IPS-20b (cell line): ENCODE measurements at regions not wholly inside any gene's neighbourhood (a gene's known extent, or its start where the extent isn't known, plus 50 kb on each side); places are given as distances from the start of the nearest gene placed in this dataset.
"Not testable (repeated sequence)": the region's sequence is repeated elsewhere in the genome, so short reads cannot be mapped to it uniquely, and the experiment has no call there.

Experiments used
- H3K27ac ChIP-seq: one replicate; pipeline ENCODE4 v1.5.1; 2013; ENCODE audit warnings: low read length
- H3K27me3 ChIP-seq: 2 replicates; pipeline ENCODE4 v1.6.1; 2013; ENCODE audit warnings: mild to moderate bottlenecking, low read length, inconsistent platforms; ENCODE audit not compliant: insufficient read depth
- H3K36me3 ChIP-seq: 2 replicates; pipeline ENCODE4 v1.6.1; 2013; ENCODE audit warnings: low read depth, mild to moderate bottlenecking, inconsistent platforms, low read length, moderate library complexity; ENCODE audit not compliant: insufficient read depth
- H3K4me1 ChIP-seq: 2 replicates; pipeline ENCODE4 v1.6.1; 2013; ENCODE audit warnings: mild to moderate bottlenecking, control low read depth, inconsistent platforms, low read length, moderate library complexity; ENCODE audit not compliant: insufficient read depth
- H3K4me3 ChIP-seq: 2 replicates; pipeline ENCODE4 v1.5.1; 2013; ENCODE audit warnings: mild to moderate bottlenecking, low read length, inconsistent platforms
- H3K9ac ChIP-seq: 2 replicates; pipeline ENCODE4 v1.6.1; 2013; ENCODE audit warnings: low read depth, mild to moderate bottlenecking, inconsistent platforms, low read length, moderate library complexity
- H3K9me3 ChIP-seq: 2 replicates; pipeline ENCODE4 v1.6.1; 2013; ENCODE audit warnings: mild to moderate bottlenecking, low read depth, low read length, inconsistent platforms; ENCODE audit not compliant: insufficient read depth

DNA sequence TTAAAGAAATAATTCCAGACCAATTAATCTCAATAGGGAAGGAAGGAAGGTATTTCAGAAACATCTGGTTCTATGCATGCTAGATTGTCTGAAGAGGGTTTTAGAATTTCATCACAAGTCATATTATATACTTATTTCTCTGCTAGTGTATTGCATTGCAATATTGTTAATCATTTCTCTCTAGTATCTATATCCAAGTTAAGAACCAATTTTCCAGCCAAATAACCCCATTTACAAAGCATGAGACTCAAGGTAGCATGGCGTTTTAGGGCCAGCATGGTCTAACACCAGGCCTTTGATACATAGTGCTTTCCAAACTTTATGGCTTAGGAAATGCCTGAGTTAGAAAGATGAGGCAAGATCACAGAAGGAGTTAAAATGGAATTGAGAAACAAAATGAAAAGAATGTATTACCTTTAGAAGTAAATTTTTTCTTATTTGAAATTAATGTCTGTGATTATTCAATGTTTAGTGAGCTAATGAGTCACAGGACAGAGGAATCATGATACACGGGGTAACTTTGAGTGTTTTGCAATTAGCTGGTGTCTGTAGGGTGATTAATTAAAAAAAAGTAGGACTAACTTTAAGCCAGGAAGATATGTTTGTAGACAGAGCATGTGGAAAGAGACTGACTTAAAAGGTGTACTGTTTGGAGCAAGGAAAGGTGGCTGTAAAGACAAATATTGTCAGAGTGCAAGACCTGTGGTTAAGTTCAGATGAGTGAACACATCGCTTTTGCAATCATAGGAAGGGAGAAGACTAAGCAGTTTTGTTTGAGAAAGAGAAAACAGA is 1006.2 kb upstream of the CITED2 start:
- Histone ChIP-seq H3K27ac (no peak overlapping the region), H3K27me3 (no peaks in the 10 kb centered on the region), H3K4me3 (no peak overlapping the region), H3K9ac (no peak overlapping the region), H3K9me3 (peaks cover 16% of the 10 kb centered on the region; the same call in 1 of the 2 replicates), H3K4me1 (no peaks in the 10 kb centered on the region), H3K36me3 (no peaks in the 10 kb centered on the region)

DNA sequence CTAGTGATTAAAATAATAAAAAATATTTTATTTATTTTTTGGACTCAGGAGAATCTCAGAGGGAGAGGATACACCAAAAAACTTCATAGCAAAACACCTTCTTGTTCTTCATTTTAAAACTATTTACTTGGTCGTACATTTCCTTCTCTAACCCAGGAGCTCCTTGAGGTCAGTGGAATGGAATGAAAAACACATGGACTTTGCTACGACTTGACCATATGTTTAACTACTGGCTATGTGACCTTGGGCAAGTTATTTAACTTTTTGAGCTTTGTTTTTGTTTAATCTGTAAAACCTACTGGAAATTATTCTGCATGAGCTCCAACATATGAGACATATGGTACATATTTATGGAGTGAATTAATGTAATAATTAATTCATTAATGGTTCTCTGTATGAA is 1005.5 kb upstream of the CITED2 start:
- Histone ChIP-seq H3K9ac (no peak overlapping the region), H3K4me3 (no peak overlapping the region), H3K27me3 (no peaks in the 10 kb centered on the region), H3K4me1 (no peaks in the 10 kb centered on the region), H3K36me3 (no peaks in the 10 kb centered on the region), H3K27ac (no peak overlapping the region), H3K9me3 (peaks cover 12% of the 10 kb centered on the region; the same call in 1 of the 2 replicates)

DNA sequence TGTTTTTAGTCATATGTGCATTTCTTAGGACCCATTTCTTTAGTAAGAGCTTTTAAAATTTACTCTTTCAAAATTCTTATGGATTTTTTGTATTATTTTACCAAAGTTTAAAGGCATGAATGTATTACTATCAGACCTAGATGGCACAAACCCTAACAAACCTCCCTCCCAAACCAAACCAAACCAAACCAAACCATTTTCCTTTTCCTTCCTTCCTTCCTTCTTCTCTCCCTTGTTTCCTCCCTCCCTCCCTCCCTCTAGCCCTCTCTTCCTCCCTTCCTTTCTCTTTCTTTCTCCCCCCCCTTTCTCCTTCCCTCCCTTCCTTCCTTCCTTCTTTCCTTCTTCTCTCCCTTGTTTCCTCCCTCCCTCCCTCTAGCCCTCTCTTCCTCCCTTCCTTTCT is 1001.8 kb upstream of the CITED2 start:
- Histone ChIP-seq H3K27me3 (no peaks in the 10 kb centered on the region), H3K9ac (no peak overlapping the region), H3K4me1 (no peaks in the 10 kb centered on the region), H3K4me3 (no peak overlapping the region), H3K36me3 (no peaks in the 10 kb centered on the region), H3K27ac (no peak overlapping the region), H3K9me3 (peaks cover 6% of the 10 kb centered on the region; the same call in 1 of the 2 replicates)

DNA sequence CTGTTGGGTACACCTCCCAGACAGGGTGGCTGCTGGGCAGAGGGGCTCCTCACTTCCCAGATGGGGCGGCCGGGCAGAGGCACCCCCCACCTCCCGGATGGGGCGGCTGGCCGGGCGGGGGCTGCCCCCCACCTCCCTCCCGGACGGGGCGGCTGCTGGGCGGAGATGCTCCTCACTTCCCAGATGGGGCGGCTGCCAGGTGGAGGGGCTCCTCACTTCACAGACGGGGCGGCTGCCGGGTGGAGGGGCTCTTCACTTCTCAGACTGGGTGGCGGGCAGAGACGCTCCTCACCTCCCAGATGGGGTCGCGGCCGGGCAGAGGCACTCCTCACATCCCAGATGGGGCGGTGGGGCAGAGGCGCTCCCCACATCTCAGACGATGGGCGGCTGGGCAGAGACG is 999.3 kb upstream of the CITED2 start:
- not testable (repeated sequence) for H3K4me3 ChIP-seq, H3K27me3 ChIP-seq, H3K27ac ChIP-seq, H3K4me1 ChIP-seq, H3K9me3 ChIP-seq, H3K9ac ChIP-seq, H3K36me3 ChIP-seq

DNA sequence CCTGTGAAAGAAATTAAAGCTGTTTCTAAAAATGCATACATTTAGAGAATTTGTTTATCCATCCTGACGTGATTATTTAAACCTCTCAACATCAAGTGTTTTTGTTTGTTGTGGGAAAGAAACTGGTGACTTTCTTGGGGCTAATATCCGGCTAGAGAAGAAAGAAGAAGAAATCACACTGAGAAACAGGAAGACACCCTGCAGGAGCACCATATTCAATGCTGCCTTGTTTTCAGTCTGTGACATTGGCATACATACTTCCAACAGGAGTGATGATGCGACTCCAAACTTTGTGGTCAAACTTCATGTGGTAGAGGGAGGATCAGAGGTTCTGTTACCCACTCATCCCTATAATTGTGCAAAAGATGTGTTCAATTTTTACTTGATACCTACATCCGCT is 997.6 kb upstream of the CITED2 start:
- Histone ChIP-seq H3K36me3 (no peaks in the 10 kb centered on the region), H3K4me3 (no peak overlapping the region), H3K9me3 (peaks cover 6% of the 10 kb centered on the region; the same call in 1 of the 2 replicates), H3K9ac (no peak overlapping the region), H3K27me3 (no peaks in the 10 kb centered on the region), H3K4me1 (no peaks in the 10 kb centered on the region), H3K27ac (no peak overlapping the region)

DNA sequence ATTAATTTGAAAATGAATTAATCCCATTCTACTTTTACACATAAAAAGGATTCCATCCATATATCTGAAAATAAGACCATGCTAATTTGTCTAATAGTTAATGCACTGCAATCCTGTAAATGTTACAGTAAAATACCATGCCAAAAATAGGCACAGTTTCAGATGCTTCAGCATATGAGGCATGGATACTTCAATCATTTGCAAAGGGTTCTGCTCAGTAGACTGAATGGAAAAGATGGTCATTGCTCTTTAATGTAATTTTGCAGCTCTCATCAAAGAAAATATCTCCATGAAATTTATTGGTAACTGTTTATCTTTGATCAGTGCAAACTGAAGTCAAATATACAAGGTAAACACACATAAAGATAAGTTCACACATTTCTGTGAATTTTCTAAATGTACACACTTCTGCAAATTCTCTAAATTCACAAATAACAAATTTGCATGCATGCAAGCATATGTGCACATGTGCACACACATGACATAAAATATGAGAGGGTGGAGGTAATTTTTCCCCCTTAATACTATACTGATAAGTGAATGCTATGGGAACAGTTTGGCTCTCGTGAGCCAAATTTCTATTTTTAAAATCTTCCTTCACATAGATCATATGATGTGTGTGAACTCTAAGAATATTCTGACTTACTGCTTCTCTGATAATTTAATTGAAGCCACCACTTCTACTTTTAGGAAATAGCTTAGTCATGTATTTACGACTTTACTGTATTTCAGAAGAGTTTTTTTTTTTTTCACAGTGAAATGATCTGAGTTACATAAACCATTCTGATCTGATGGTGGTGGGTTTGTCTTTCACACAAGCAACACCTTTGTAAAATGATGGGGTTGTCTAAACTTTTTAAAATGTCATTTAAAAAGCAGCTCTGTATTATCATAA is 996.8 kb upstream of the CITED2 start:
- Histone ChIP-seq H3K4me1 (no peaks in the 10 kb centered on the region), H3K9me3 (peaks cover 6% of the 10 kb centered on the region; the same call in 1 of the 2 replicates), H3K27ac (no peak overlapping the region), H3K9ac (no peak overlapping the region), H3K36me3 (no peaks in the 10 kb centered on the region), H3K4me3 (no peak overlapping the region), H3K27me3 (no peaks in the 10 kb centered on the region)

DNA sequence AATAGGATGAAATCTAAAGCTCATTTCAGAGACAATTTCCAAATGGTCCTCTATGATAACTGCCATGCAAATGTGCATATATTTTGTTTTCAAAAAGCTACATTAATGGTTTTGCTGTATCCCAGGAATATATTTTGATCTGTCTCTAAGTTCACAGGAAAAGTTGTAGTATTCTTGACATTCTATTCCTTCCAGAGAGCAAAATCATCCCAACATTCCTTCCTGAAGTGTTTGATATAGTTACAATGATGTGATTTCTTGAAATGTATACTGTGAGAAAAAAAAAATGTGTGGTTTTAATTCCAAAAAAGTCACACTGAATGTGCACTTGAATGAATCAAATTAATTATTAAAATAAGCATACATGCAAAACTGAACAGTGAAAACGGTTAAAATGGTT is 996.0 kb upstream of the CITED2 start:
- H3K36me3 ChIP-seq: no peaks in the 10 kb centered on the region
- H3K4me3 ChIP-seq: no peak overlapping the region
- H3K9me3 ChIP-seq: peaks cover 13% of the 10 kb centered on the region; the same call in 1 of the 2 replicates
- no peak overlapping the region for H3K9ac ChIP-seq
- no peaks in the 10 kb centered on the region for H3K4me1 ChIP-seq
- no peak overlapping the region for H3K27ac ChIP-seq
- H3K27me3 ChIP-seq: no peaks in the 10 kb centered on the region

DNA sequence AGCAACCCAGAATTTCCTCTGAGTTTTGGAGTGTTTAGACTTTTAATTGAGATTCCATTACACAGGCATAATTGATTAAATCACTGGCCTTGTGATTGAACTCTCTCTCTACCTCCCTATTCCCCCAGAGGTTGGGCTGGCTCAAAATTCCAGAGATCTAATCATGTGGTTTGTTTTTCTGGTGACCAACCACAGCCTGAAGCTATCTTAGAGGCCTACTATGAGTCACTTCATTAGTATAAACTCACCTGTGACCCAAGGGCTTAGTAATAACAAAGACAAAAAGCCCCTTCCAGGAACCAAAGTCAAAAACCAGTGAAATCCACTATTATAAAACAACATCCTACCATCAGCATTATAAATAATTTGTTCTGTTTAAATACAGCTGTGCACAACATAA is 992.5 kb upstream of the CITED2 start:
- no peak overlapping the region for H3K9ac ChIP-seq
- H3K27ac ChIP-seq: no peak overlapping the region
- no peak overlapping the region for H3K4me3 ChIP-seq
- no peaks in the 10 kb centered on the region for H3K4me1 ChIP-seq
- no peaks in the 10 kb centered on the region for H3K36me3 ChIP-seq
- H3K27me3 ChIP-seq: no peaks in the 10 kb centered on the region
- H3K9me3 ChIP-seq: peaks cover 33% of the 10 kb centered on the region

DNA sequence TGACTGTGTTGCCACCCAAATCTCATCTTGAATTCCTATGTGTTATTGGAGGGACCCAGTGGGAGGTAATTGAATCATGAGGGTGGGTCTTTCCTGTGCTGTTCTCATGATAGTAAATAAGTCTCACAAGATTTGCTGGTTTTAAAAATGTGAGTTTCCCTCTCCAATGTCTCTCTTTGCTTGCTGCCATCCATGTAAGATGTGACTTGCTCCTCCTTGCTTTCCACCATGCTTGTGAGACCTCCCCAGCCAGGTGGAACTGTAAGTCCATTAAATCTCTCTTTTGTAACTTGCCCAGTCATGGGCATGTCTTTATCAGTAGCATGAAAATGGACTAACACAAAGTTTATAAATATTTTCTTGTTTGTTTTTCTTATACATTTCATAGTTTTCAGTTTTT is 990.5 kb upstream of the CITED2 start:
- H3K27ac ChIP-seq: no peak overlapping the region
- H3K9me3 ChIP-seq: peaks cover 33% of the 10 kb centered on the region
- H3K4me1 ChIP-seq: no peaks in the 10 kb centered on the region
- H3K27me3 ChIP-seq: no peaks in the 10 kb centered on the region
- no peak overlapping the region for H3K9ac ChIP-seq
- H3K4me3 ChIP-seq: no peak overlapping the region
- no peaks in the 10 kb centered on the region for H3K36me3 ChIP-seq

DNA sequence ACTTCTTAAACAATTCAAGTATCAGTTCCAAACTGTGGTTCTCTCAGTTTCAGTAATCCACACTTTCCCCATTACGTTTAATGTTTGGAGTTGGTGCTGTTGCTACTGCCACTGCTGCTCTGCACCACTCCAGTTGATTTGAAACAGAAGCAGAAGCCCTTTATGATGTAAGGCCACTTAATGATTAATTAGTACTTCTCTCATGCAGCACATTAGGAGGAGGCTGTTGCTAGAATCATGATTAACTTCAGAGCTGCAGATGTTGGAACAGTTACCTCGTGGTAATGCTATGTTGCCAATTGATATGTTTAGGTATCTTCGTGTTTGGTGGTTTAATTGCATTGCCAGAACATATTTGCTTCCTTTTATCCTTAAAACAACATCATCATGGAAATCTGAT is 986.2 kb upstream of the CITED2 start:
- Histone ChIP-seq H3K4me3 (no peak overlapping the region), H3K27me3 (no peaks in the 10 kb centered on the region), H3K9me3 (peaks cover 29% of the 10 kb centered on the region), H3K9ac (no peak overlapping the region), H3K4me1 (no peaks in the 10 kb centered on the region), H3K27ac (no peak overlapping the region), H3K36me3 (no peaks in the 10 kb centered on the region)

DNA sequence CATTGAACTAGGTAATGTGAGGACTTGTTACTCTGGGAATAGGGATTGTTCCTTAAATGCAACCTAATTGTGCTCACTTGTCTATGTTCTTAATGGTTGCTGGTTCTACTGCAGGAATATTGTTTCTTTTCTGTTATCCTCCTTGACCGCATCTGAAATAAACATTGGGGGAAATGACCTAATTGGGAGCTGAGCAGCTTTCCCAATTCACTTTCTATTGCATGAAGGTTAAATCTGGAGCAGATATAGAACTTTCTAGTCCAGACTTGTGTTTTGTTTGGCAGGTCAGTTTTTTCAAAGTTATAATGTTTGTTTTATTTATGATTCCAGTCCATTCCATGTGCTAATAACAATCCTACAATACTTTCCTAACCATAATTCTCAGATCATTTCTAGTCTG is 981.0 kb upstream of the CITED2 start:
- H3K4me3 ChIP-seq: no peak overlapping the region
- H3K9me3 ChIP-seq: no peaks in the 10 kb centered on the region
- H3K36me3 ChIP-seq: no peaks in the 10 kb centered on the region
- no peaks in the 10 kb centered on the region for H3K27me3 ChIP-seq
- H3K9ac ChIP-seq: no peak overlapping the region
- H3K27ac ChIP-seq: no peak overlapping the region
- peaks cover 3% of the 10 kb centered on the region; the same call in 1 of the 2 replicates for H3K4me1 ChIP-seq

DNA sequence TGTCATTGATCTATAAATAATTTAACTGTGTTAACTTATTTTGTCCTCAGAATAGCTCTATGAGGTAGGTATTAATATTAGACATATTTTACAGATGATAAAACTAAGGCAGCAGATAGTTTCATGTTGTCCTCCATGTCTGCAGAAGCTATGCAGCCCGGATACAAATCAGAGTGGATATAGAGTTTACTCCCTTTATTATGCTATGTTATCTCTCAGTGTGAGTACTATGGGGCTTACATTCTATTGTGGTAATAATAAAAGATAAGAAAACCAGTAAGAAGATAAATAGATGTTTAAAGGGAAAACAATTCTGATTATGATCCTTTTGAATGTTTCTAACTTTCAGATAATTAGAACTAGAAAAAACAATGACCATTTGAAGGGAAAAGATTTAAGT is 979.8 kb upstream of the CITED2 start:
- Histone ChIP-seq H3K9me3 (no peaks in the 10 kb centered on the region), H3K27ac (no peak overlapping the region), H3K36me3 (no peaks in the 10 kb centered on the region), H3K4me3 (no peak overlapping the region), H3K9ac (no peak overlapping the region), H3K4me1 (peaks cover 3% of the 10 kb centered on the region; the same call in 1 of the 2 replicates), H3K27me3 (no peaks in the 10 kb centered on the region)
